K562 (cell line): ENCODE measurements at regions not wholly inside any gene's neighbourhood (a gene's known extent, or its start where the extent isn't known, plus 50 kb on each side); places are given as distances from the start of the nearest gene placed in this dataset.
"Not testable (repeated sequence)": the region's sequence is repeated elsewhere in the genome, so short reads cannot be mapped to it uniquely, and the experiment has no call there.

ENCODE experiments used
- ATAC-seq: fragments of 200-7000 bp; cut with Tn5 transposase; 3 replicates; pipeline ENCODE4 v1.9.1; 2020; ENCODE audit warnings: moderate library complexity
- BruUV-seq: library from RNA; stranded (reverse); fragments of 400-500 nt; replicated peaks from 2 replicates; lab custom pipeline; 2021; lab: Mats Ljungman, UMichigan
- CTCF ChIA-PET: fragments of 300-600 bp; formaldehyde crosslinking; extraction: SDS; loops from one replicate; lab custom pipeline; 2021; ENCODE audit warnings: low intra/inter-chr PET ratio; lab: Yijun Ruan, JAX
- POLR2A ChIA-PET: fragments of 300-600, 350-650 bp; sonication (Branson Sonifier 250); formaldehyde crosslinking; extraction: SDS; loops from one replicate; lab custom pipeline; 2021; ENCODE audit warnings: antibody characterized with exemption, inconsistent platforms; lab: Yijun Ruan, JAX
- DNase-seq, 4 experiments: peaks; one replicate each; pipeline versions ENCODE4 v3.0.0 to v3.0.0-alpha.2; 2011 to 2018; ENCODE audit warnings: low spot score in 3 of 4, mixed read lengths in 3 of 4; ENCODE audit errors: extremely low read depth in 1 of 4
- FAIRE-seq: peaks from 2 replicates; lab custom pipeline; 2011; peaks lifted over from hg19 to GRCh38; lab: Jason Lieb, UNC
- H2AFZ ChIP-seq: 2 replicates; pipeline ENCODE4 v1.6.0; 2011; ENCODE audit warnings: low read depth, low read length, control low read depth, inconsistent platforms
- H3K27ac ChIP-seq: fragments of 200-600 bp; 3 replicates; pipeline ENCODE4 v1.8.0; 2011; ENCODE audit warnings: low read depth, mild to moderate bottlenecking, control low read depth, inconsistent platforms, low read length, moderate library complexity, mixed read lengths; ENCODE audit errors: extremely low read depth
- H3K27me3 ChIP-seq, 2 experiments: fragments of 300-600 bp in 1 of 2; 2 replicates in 1 of 2; 3 replicates in 1 of 2; pipeline versions ENCODE4 v1.6.0 to v1.8.0; 2011; ENCODE audit warnings: inconsistent platforms in 2 of 2, low read length in 2 of 2, mild to moderate bottlenecking in 1 of 2, mixed read lengths in 1 of 2, moderate library complexity in 1 of 2; ENCODE audit not compliant: control insufficient read depth in 2 of 2, insufficient read depth in 2 of 2
- H3K36me3 ChIP-seq: fragments of 300-600 bp; 3 replicates; pipeline ENCODE4 v1.8.0; 2011; ENCODE audit warnings: mild to moderate bottlenecking, low read length, inconsistent platforms; ENCODE audit not compliant: control insufficient read depth, insufficient read depth
- H3K4me1 ChIP-seq, 2 experiments: fragments of 200-600 bp in 1 of 2; replicated peaks in 1 of 2; 2 replicates in 1 of 2; 3 replicates in 1 of 2; pipeline versions ENCODE4 v1.5.1 to v1.8.0; 2011; ENCODE audit warnings: inconsistent platforms in 2 of 2, low read length in 2 of 2, mild to moderate bottlenecking in 1 of 2, mixed read lengths in 1 of 2, moderate library complexity in 1 of 2; ENCODE audit not compliant: control insufficient read depth in 2 of 2, insufficient read depth in 2 of 2
- H3K4me2 ChIP-seq: 2 replicates; pipeline ENCODE4 v1.6.1; 2011; ENCODE audit warnings: low read length, control low read depth, inconsistent platforms, mixed read lengths; ENCODE audit not compliant: insufficient read depth
- H3K4me3 ChIP-seq: fragments of 200-600 bp; sonication (generic), shearing (Covaris generic); 2 replicates; pipeline ENCODE4 v1.5.1; 2016; ENCODE audit warnings: control low read depth, inconsistent platforms
- H3K79me2 ChIP-seq: fragments of 200-600 bp; 3 replicates; pipeline ENCODE4 v1.8.0; 2011; ENCODE audit warnings: low read length, inconsistent platforms; ENCODE audit not compliant: control insufficient read depth, insufficient read depth
- H3K9ac ChIP-seq, 2 experiments: 2 replicates each; pipeline versions ENCODE4 v1.6.0 to v1.6.1; 2011; ENCODE audit warnings: low read depth in 2 of 2, low read length in 2 of 2, control low read depth in 1 of 2, inconsistent platforms in 1 of 2, mild to moderate bottlenecking in 1 of 2, mixed read lengths in 1 of 2; ENCODE audit not compliant: insufficient read depth in 1 of 2
- H3K9me1 ChIP-seq: one replicate; pipeline ENCODE4 v1.6.0; 2011; ENCODE audit warnings: inconsistent platforms, mild to moderate bottlenecking, low read length, moderate library complexity; ENCODE audit not compliant: control insufficient read depth, insufficient read depth
- H3K9me3 ChIP-seq: replicated peaks from 2 replicates; pipeline ENCODE4 v1.5.1; 2011; ENCODE audit warnings: low read depth, low read length, inconsistent platforms; ENCODE audit not compliant: control insufficient read depth, insufficient read depth
- H4K20me1 ChIP-seq: replicated peaks from 2 replicates; pipeline ENCODE4 v1.6.1; 2011; ENCODE audit warnings: low read length, inconsistent platforms, mixed read lengths; ENCODE audit not compliant: control insufficient read depth, insufficient read depth
- WGBS: fragments of 100-300 bp; shearing (Covaris generic); methylation state at CpG from one replicate; pipeline ENCODE4 v1.1.6; 2016; ENCODE audit warnings: low coverage, mixed read lengths; ENCODE audit not compliant: insufficient coverage; ENCODE audit errors: missing lambda C conversion rate; 5-methylcytosine and 5-hydroxymethylcytosine counted together
- in situ Hi-C: fragments of 300-500 bp; cut with MboI; formaldehyde crosslinking; loops from 4 replicates; pipeline ENCODE4 v1.15.0; 2018; ENCODE audit warnings: inconsistent platforms, mixed read lengths
- intact Hi-C: fragments of 100-400 bp; cut with micrococcal nuclease; formaldehyde crosslinking; loops from 2 replicates; pipeline ENCODE4 v1.14.2; 2022

GRCh38 chr9:62849991-62850390 is 1660.2 kb downstream of the SPATA31A7 start:
- H4K20me1 ChIP-seq, H3K4me2 ChIP-seq, ATAC-seq, H3K4me1 ChIP-seq, H3K4me3 ChIP-seq, H3K27ac ChIP-seq, CTCF ChIA-PET, BruUV-seq, H2AFZ ChIP-seq, H3K9me1 ChIP-seq, POLR2A ChIA-PET, H3K27me3 ChIP-seq, H3K79me2 ChIP-seq, intact Hi-C loops, H3K36me3 ChIP-seq, H3K9ac ChIP-seq, DNase-seq, H3K9me3 ChIP-seq, FAIRE-seq: not testable (repeated sequence)
- in situ Hi-C loops = loop anchor here (10.0 kb wide), 1 partner anchor 925 kb away; no protein-coding TSS in a partner anchor
- 17% methylated on average over 16 of the region's 17 CpGs for WGBS

- ATAC-seq = not testable (repeated sequence)
- under 1% methylated on average over 9 of the region's 12 CpGs for WGBS
Measured at GRCh38 chr9:62857280-62857679, 1667.4 kb downstream of the SPATA31A7 start.

GRCh38 chr9:62858240-62858639 is 1668.4 kb downstream of the SPATA31A7 start:
- DNase-seq, POLR2A ChIA-PET, H3K79me2 ChIP-seq, intact Hi-C loops, H3K9me3 ChIP-seq, H2AFZ ChIP-seq, H3K36me3 ChIP-seq, H3K4me1 ChIP-seq, H3K9me1 ChIP-seq, H4K20me1 ChIP-seq, ATAC-seq, H3K27me3 ChIP-seq, in situ Hi-C loops, H3K4me3 ChIP-seq, FAIRE-seq, H3K9ac ChIP-seq, CTCF ChIA-PET, BruUV-seq, H3K4me2 ChIP-seq, H3K27ac ChIP-seq: not testable (repeated sequence)
- WGBS = 0% methylated on average over 1 of the region's 1 CpG

More at GRCh38 chr9:62857280-62857679, 1667.4 kb downstream of the SPATA31A7 start:
- H3K36me3 ChIP-seq, H3K4me2 ChIP-seq, H3K79me2 ChIP-seq, H4K20me1 ChIP-seq, POLR2A ChIA-PET, BruUV-seq, H3K27ac ChIP-seq, H3K4me1 ChIP-seq, H2AFZ ChIP-seq, H3K27me3 ChIP-seq, DNase-seq, H3K9me1 ChIP-seq, H3K4me3 ChIP-seq, CTCF ChIA-PET, H3K9ac ChIP-seq, FAIRE-seq, in situ Hi-C loops, H3K9me3 ChIP-seq, intact Hi-C loops: not testable (repeated sequence)
